ENCODE measurements at regions not wholly inside any gene's neighbourhood (a gene's known extent, or its start where the extent isn't known, plus 50 kb on each side); places are given as distances from the start of the nearest gene placed in this dataset.
"Not testable (repeated sequence)": the region's sequence is repeated elsewhere in the genome, so short reads cannot be mapped to it uniquely, and the experiment has no call there.

GRCh38 chr5:163185315-163185714 is 252.1 kb upstream of the CCNG1 start:
- DNase-seq = no peak

GRCh38 chr5:163189023-163189553 is 248.3 kb upstream of the CCNG1 start:
- no peak for DNase-seq

GRCh38 chr5:163190283-163190682 is 247.1 kb upstream of the CCNG1 start:
- no peak for DNase-seq

GRCh38 chr5:163190784-163191183 is 246.6 kb upstream of the CCNG1 start:
- DNase-seq = no peak

GRCh38 chr5:163193886-163194285 is 243.5 kb upstream of the CCNG1 start:
- no peak for DNase-seq

GRCh38 chr5:163205645-163206044 is 231.8 kb upstream of the CCNG1 start:
- no peak for DNase-seq

GRCh38 chr5:163221581-163221980 is 215.8 kb upstream of the CCNG1 start:
- DNase-seq = no peak

GRCh38 chr5:163222982-163223381 is 214.4 kb upstream of the CCNG1 start:
- no peak for DNase-seq

GRCh38 chr5:163244445-163244987 is 192.9 kb upstream of the CCNG1 start:
- no peak for DNase-seq

GRCh38 chr5:163245584-163245983 is 191.8 kb upstream of the CCNG1 start:
- no peak for DNase-seq

GRCh38 chr5:163248333-163248732 is 189.1 kb upstream of the CCNG1 start:
- no peak for DNase-seq

- no peak for DNase-seq
Measured at GRCh38 chr5:163248871-163249270, 188.5 kb upstream of the CCNG1 start.

GRCh38 chr5:163252950-163253349 is 184.4 kb upstream of the CCNG1 start:
- no peak for DNase-seq

GRCh38 chr5:163259495-163259894 is 177.9 kb upstream of the CCNG1 start:
- no peak for DNase-seq

- DNase-seq = no peak
Measured at GRCh38 chr5:163260471-163260870, 176.9 kb upstream of the CCNG1 start.

GRCh38 chr5:163260961-163261360 is 176.4 kb upstream of the CCNG1 start:
- DNase-seq = no peak

- no peak for DNase-seq
Measured at GRCh38 chr5:163261647-163262269, 175.6 kb upstream of the CCNG1 start.

GRCh38 chr5:163266249-163266648 is 171.1 kb upstream of the CCNG1 start:
- DNase-seq = not testable (repeated sequence)

GRCh38 chr5:163269624-163270023 is 167.8 kb upstream of the CCNG1 start:
- no peak for DNase-seq

- DNase-seq = no peak
Measured at GRCh38 chr5:163276466-163276865, 160.9 kb upstream of the CCNG1 start.

- not testable (repeated sequence) for DNase-seq
Measured at GRCh38 chr5:163280897-163281296, 156.5 kb upstream of the CCNG1 start.

GRCh38 chr5:163281512-163281911 is 155.9 kb upstream of the CCNG1 start:
- no peak for DNase-seq

GRCh38 chr5:163293836-163294235 is 143.6 kb upstream of the CCNG1 start:
- DNase-seq = no peak

- DNase-seq = no peak
Measured at GRCh38 chr5:163303718-163304117, 133.7 kb upstream of the CCNG1 start.

- DNase-seq = no peak
Measured at GRCh38 chr5:163305655-163306054, 131.7 kb upstream of the CCNG1 start.

Data from central memory CD4-positive, alpha-beta T cell (primary cell).